ENCODE measurements at regions not wholly inside any gene's neighbourhood (a gene's known extent, or its start where the extent isn't known, plus 50 kb on each side); places are given as distances from the start of the nearest gene placed in this dataset.

DNA sequence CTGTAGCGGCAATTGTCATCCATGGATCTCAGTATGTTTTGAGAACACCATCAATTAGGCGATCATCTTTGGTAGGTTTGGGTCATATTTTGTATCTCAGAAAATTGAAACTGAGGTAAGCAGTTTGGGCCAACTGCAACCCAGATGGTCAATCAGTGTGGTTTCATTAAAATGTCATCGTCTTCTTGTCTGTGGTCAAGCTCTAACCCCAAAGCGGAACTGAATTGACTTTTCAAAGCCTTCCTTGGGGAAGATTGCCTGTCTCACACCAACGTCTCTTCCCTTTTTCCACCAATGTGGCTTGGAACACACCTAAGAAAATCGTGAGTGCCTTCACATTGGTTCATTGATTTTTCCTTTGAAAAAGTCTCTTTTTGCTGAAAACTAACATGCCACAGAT is 56.3 kb upstream of the UBAC2 start:
- no peak for DNase-seq (ENCODE audit: low spot score)
- in situ Hi-C loops (cut with HindIII; ENCODE audit: low sequenced_read_pairs) = no loop called here

DNA sequence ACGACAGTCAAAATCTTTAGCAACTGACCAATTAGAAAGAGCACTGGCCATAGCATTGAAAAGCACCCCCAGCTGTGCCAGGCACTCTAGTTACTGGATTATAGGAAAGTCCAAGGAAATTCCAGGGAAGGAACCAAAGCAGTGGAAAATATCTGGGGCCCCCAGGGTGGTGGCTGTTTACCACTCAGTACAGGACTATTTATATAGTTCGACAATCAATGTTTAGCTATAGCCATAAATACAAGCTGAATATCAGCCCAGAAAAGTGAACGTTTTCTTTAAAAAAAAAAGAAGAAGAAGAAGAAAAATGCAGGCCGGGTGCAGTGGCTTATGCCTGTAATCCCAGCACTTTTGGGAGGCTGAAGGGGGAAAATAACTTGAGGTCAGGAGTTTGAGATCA is 55.2 kb upstream of the UBAC2 start:
- in situ Hi-C loops (cut with HindIII; ENCODE audit: low sequenced_read_pairs) = no loop called here
- no peak for DNase-seq (ENCODE audit: low spot score)

DNA sequence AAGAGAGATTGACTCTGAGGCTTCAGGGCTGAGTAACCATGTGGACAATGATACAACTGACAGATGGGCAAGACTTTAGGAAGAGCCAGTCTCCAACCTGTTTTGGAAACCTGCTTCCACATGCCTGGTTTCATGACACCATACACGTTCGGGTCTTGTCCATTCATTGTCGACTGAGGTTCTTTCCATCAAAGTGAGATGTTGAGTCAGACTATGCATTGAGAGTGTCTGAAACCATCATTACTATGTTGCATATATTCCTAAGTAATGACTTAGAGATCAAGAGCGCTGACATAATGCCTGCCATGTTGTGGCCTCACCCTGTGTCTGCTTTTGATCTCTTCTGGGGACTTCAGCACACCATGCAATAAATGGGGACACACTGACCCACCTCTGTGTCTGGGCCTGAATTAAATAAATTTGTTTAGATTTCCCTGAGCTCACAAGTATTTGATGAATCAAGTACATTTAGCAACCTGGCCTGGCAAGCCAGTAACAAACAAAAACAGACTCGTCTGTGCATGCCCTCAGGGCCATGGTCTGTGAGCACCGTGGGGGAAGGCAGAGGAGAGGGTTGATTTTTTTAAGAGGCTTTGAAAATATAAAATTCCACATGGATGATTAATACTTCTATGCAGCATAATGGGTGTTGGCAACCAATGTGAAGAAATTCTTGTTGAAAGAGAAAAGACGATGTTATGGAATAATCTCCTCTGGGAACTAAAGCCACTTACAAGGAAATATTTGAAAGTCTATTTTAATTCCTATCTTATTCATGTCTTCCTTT is 49.9 kb upstream of the UBAC2 start:
- in situ Hi-C loops (cut with HindIII; ENCODE audit: low sequenced_read_pairs) = no loop called here
- no peak for DNase-seq (ENCODE audit: low spot score)

Data from G401 (cell line).